Glutamatergic neuron (in vitro differentiated cells): ENCODE measurements at regions not wholly inside any gene's neighbourhood (a gene's known extent, or its start where the extent isn't known, plus 50 kb on each side); places are given as distances from the start of the nearest gene placed in this dataset.

Source experiments
- DNase-seq: peaks from one replicate; pipeline ENCODE4 v3.0.0; 2022
- H3K27ac Mint-ChIP-seq: one replicate; pipeline ENCODE4 v1.8.0; 2020; ENCODE audit warnings: mild to moderate bottlenecking, mixed read lengths, inconsistent platforms; ENCODE audit not compliant: unreplicated experiment
- H3K27me3 Mint-ChIP-seq: one replicate; pipeline ENCODE4 v1.8.0; 2020; ENCODE audit warnings: mild to moderate bottlenecking, moderate library complexity, mixed read lengths, inconsistent platforms; ENCODE audit not compliant: unreplicated experiment
- H3K36me3 Mint-ChIP-seq: one replicate; pipeline ENCODE4 v1.8.0; 2020; ENCODE audit warnings: mild to moderate bottlenecking, mixed read lengths, inconsistent platforms; ENCODE audit not compliant: unreplicated experiment
- H3K4me1 Mint-ChIP-seq: one replicate; pipeline ENCODE4 v1.8.0; 2020; ENCODE audit warnings: mild to moderate bottlenecking, low read depth, mixed read lengths, inconsistent platforms; ENCODE audit not compliant: unreplicated experiment
- H3K4me3 Mint-ChIP-seq: one replicate; pipeline ENCODE4 v1.8.0; 2020; ENCODE audit warnings: mild to moderate bottlenecking, mixed read lengths, inconsistent platforms; ENCODE audit not compliant: unreplicated experiment
- H3K9me3 Mint-ChIP-seq: one replicate; pipeline ENCODE4 v1.8.0; 2020; ENCODE audit warnings: mild to moderate bottlenecking, moderate library complexity, mixed read lengths, inconsistent platforms; ENCODE audit not compliant: unreplicated experiment
- CTCF ChIP-seq: fragments of 200-600 bp; sonication (generic); IDR thresholded peaks from one replicate; pipeline ENCODE4 v1.5.0; 2021; ENCODE audit not compliant: partially characterized antibody, unreplicated experiment

- peaks cover 21% of the 10 kb centered on the region for H3K4me1 Mint-ChIP-seq
- no peaks in the 10 kb centered on the region for H3K36me3 Mint-ChIP-seq
- H3K27me3 Mint-ChIP-seq = no peaks in the 10 kb centered on the region
- no peak overlapping the region for H3K27ac Mint-ChIP-seq
- TF ChIP-seq CTCF = no peak
- no peak overlapping the region for H3K4me3 Mint-ChIP-seq
- no peak for DNase-seq
- no peaks in the 10 kb centered on the region for H3K9me3 Mint-ChIP-seq
Observed at GRCh38 chr4:24000470-24000831, 110.6 kb upstream of the PPARGC1A start.

GRCh38 chr4:23999714-24000469 lies 110.0 kb upstream of the PPARGC1A start:
- Mint-ChIP-seq H3K9me3 (no peaks in the 10 kb centered on the region), H3K27ac (no peak overlapping the region), H3K4me3 (no peak overlapping the region), H3K27me3 (no peaks in the 10 kb centered on the region), H3K4me1 (peaks cover 21% of the 10 kb centered on the region), H3K36me3 (no peaks in the 10 kb centered on the region)
- no peak for DNase-seq
- TF ChIP-seq CTCF = no peak

- Mint-ChIP-seq H3K36me3 (no peaks in the 10 kb centered on the region), H3K4me3 (no peak overlapping the region), H3K9me3 (no peaks in the 10 kb centered on the region), H3K27me3 (no peaks in the 10 kb centered on the region), H3K4me1 (peaks cover 6% of the 10 kb centered on the region), H3K27ac (no peak overlapping the region)
- no peak for DNase-seq
- TF ChIP-seq CTCF = no peak
Observed at GRCh38 chr4:23993373-23993772, 103.5 kb upstream of the PPARGC1A start.

GRCh38 chr4:23991444-23991843 lies 101.6 kb upstream of the PPARGC1A start:
- no peak for TF ChIP-seq CTCF
- Mint-ChIP-seq H3K27ac (no peak overlapping the region), H3K4me3 (no peak overlapping the region), H3K9me3 (no peaks in the 10 kb centered on the region), H3K4me1 (peaks cover 6% of the 10 kb centered on the region), H3K36me3 (no peaks in the 10 kb centered on the region), H3K27me3 (no peaks in the 10 kb centered on the region)
- DNase-seq = no peak

GRCh38 chr4:23986270-23986669 lies 96.4 kb upstream of the PPARGC1A start:
- no peak for DNase-seq
- Mint-ChIP-seq H3K4me3 (no peak overlapping the region), H3K27me3 (peaks cover 4% of the 10 kb centered on the region), H3K9me3 (no peaks in the 10 kb centered on the region), H3K36me3 (no peaks in the 10 kb centered on the region), H3K4me1 (peaks cover 6% of the 10 kb centered on the region), H3K27ac (no peak overlapping the region)
- no peak for TF ChIP-seq CTCF
